Astrocyte (in vitro differentiated cells and primary cell): ENCODE measurements at regions not wholly inside any gene's neighbourhood (a gene's known extent, or its start where the extent isn't known, plus 50 kb on each side); places are given as distances from the start of the nearest gene placed in this dataset.

Experiments used
- EZH2 ChIP-seq: IDR thresholded peaks from 2 replicates; pipeline ENCODE4 v1.6.1; 2012; ENCODE audit warnings: mild to moderate bottlenecking, low read length, inconsistent platforms; ENCODE audit not compliant: insufficient read depth
- TF ChIP-seq, protein P1 (sequence below): IDR thresholded peaks from 2 replicates; pipeline ENCODE4 v1.5.1; 2011; ENCODE audit warnings: low read depth, mild to moderate bottlenecking, inconsistent platforms, low read length, moderate library complexity; ENCODE audit not compliant: insufficient read depth

DNA sequence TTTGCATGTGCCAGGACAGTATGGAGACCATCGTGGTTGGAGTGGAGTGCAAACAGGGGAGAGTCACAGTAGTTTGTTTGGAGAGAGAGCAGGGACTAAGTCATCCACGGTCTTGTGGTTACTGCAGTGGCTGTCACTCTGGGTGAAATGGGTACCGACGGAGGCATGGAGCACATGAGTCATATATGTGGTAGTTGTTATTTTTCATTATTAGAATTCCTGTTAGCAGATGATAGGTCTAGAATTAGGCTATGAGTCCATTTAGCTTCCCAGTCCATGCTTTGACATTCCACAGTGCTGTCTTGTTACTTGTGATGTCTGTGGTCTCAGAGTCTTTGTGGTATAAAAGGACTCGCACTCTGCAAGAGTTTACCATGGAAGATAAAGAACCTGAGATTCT, 303.9 kb downstream of the DMRT2 start:
- no peak for TF ChIP-seq EZH2
- TF ChIP-seq, protein P1, sequence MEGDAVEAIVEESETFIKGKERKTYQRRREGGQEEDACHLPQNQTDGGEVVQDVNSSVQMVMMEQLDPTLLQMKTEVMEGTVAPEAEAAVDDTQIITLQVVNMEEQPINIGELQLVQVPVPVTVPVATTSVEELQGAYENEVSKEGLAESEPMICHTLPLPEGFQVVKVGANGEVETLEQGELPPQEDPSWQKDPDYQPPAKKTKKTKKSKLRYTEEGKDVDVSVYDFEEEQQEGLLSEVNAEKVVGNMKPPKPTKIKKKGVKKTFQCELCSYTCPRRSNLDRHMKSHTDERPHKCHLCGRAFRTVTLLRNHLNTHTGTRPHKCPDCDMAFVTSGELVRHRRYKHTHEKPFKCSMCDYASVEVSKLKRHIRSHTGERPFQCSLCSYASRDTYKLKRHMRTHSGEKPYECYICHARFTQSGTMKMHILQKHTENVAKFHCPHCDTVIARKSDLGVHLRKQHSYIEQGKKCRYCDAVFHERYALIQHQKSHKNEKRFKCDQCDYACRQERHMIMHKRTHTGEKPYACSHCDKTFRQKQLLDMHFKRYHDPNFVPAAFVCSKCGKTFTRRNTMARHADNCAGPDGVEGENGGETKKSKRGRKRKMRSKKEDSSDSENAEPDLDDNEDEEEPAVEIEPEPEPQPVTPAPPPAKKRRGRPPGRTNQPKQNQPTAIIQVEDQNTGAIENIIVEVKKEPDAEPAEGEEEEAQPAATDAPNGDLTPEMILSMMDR: no peak
